Cardiac muscle cell (in vitro differentiated cells and primary cell): ENCODE measurements at regions not wholly inside any gene's neighbourhood (a gene's known extent, or its start where the extent isn't known, plus 50 kb on each side); places are given as distances from the start of the nearest gene placed in this dataset.

ENCODE experiments used
- DNase-seq, 2 donors: peaks; one replicate each; pipeline versions ENCODE4 v3.0.0 to v3.0.0-alpha.2; 2010 to 2017; ENCODE audit warnings: low read depth in 1 of 2, low spot score in 1 of 2
- H3K27ac ChIP-seq: fragments of 200-600 bp; sonication (generic); 2 replicates; pipeline ENCODE4 v1.5.1; 2016
- H3K27me3 ChIP-seq: fragments of 200-600 bp; sonication (generic); 2 replicates; pipeline ENCODE4 v1.6.0; 2016; ENCODE audit warnings: control low read depth
- H3K36me3 ChIP-seq: fragments of 200-600 bp; sonication (generic); 2 replicates; pipeline ENCODE4 v1.5.1; 2016; ENCODE audit warnings: control low read depth
- H3K4me1 ChIP-seq: fragments of 200-600 bp; sonication (generic); 2 replicates; pipeline ENCODE4 v1.8.1; 2017; ENCODE audit warnings: low read depth, mild to moderate bottlenecking, mixed run types
- H3K4me3 ChIP-seq: fragments of 200-600 bp; sonication (generic); 2 replicates; pipeline ENCODE4 v1.5.1; 2016; ENCODE audit warnings: mild to moderate bottlenecking
- H3K9me3 ChIP-seq: fragments of 200-600 bp; sonication (generic); 2 replicates; pipeline ENCODE4 v1.5.1; 2017; ENCODE audit warnings: low read depth, mild to moderate bottlenecking, control low read depth
- CTCF ChIP-seq: IDR thresholded peaks from 2 replicates; pipeline ENCODE4 v1.5.1; 2012; ENCODE audit warnings: low read depth, mild to moderate bottlenecking, low read length

DNA sequence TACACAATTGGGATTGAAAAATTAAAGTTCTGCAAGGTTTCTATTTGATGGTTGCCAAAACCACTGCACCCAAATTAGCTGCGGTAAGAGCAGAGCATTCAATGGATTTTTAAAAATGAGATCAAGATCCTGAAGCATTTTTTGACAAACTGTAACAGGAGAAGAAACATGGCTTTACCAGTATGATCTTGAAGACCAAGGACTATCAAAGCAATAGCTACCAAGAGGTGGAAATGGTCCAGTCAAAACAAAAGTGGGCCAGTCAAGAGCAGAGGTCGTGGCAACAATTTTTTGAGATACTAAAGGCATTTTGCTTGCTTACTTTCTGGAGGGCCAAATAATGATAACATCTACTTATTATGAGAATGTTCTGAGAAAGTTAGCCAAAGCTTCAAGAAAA is 186.8 kb downstream of the RDH14 start:
- Histone ChIP-seq H3K27me3 (no peaks in the 10 kb centered on the region), H3K36me3 (no peaks in the 10 kb centered on the region), H3K27ac (no peak overlapping the region), H3K4me3 (no peak overlapping the region), H3K9me3 (no peaks in the 10 kb centered on the region), H3K4me1 (peaks cover 5% of the 10 kb centered on the region)
- no peak for DNase-seq
- TF ChIP-seq CTCF: no peak

GRCh38 chr2:18373081-18373480 is 187.4 kb downstream of the RDH14 start:
- Histone ChIP-seq H3K27me3 (no peaks in the 10 kb centered on the region), H3K4me3 (no peak overlapping the region), H3K27ac (no peak overlapping the region), H3K36me3 (no peaks in the 10 kb centered on the region), H3K9me3 (no peaks in the 10 kb centered on the region), H3K4me1 (peaks cover 5% of the 10 kb centered on the region)
- TF ChIP-seq CTCF: no peak
- DNase-seq: no peak

GRCh38 chr2:18372641-18373040 is 187.8 kb downstream of the RDH14 start:
- no peaks in the 10 kb centered on the region for H3K36me3 ChIP-seq
- H3K4me3 ChIP-seq: no peak overlapping the region
- H3K27ac ChIP-seq: no peak overlapping the region
- H3K27me3 ChIP-seq: no peaks in the 10 kb centered on the region
- TF ChIP-seq CTCF: no peak
- H3K9me3 ChIP-seq: no peaks in the 10 kb centered on the region
- no peak for DNase-seq
- peaks cover 5% of the 10 kb centered on the region for H3K4me1 ChIP-seq

DNA sequence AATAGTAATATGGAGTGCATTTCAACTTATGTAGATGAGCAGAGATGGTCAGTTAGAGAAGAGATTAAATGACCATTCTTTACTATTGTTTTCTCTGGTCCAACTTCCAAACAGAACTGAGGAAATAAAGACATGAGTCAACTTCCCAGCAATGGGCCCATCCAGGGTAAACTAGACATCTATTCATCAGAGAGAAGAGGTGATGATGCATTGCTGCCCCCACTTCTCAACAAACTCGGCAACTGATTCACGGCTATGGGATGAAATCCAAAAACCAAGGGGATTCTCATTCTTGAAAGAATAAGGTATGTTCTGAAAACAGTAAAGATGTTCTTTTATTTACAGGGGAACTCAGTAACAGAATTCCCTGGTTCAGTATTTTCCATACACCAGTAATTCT is 190.7 kb downstream of the RDH14 start:
- DNase-seq: peak in 1 of 2 donors; percentile 32
- no peaks in the 10 kb centered on the region for H3K9me3 ChIP-seq
- no peaks in the 10 kb centered on the region for H3K36me3 ChIP-seq
- no peak overlapping the region for H3K4me3 ChIP-seq
- no peaks in the 10 kb centered on the region for H3K27me3 ChIP-seq
- TF ChIP-seq CTCF: no peak
- peaks cover 5% of the 10 kb centered on the region for H3K4me1 ChIP-seq
- no peak overlapping the region for H3K27ac ChIP-seq

GRCh38 chr2:18368008-18368407 is 192.4 kb downstream of the RDH14 start:
- no peaks in the 10 kb centered on the region for H3K9me3 ChIP-seq
- H3K36me3 ChIP-seq: no peaks in the 10 kb centered on the region
- no peak for TF ChIP-seq CTCF
- no peak overlapping the region for H3K27ac ChIP-seq
- H3K27me3 ChIP-seq: no peaks in the 10 kb centered on the region
- H3K4me1 ChIP-seq: peaks cover 5% of the 10 kb centered on the region
- no peak overlapping the region for H3K4me3 ChIP-seq
- DNase-seq: no peak

GRCh38 chr2:18365342-18365741 is 195.1 kb downstream of the RDH14 start:
- no peak for TF ChIP-seq CTCF
- no peaks in the 10 kb centered on the region for H3K36me3 ChIP-seq
- no peaks in the 10 kb centered on the region for H3K27me3 ChIP-seq
- H3K27ac ChIP-seq: no peak overlapping the region
- no peaks in the 10 kb centered on the region for H3K9me3 ChIP-seq
- H3K4me1 ChIP-seq: peaks cover 5% of the 10 kb centered on the region
- DNase-seq: no peak
- no peak overlapping the region for H3K4me3 ChIP-seq
